ENCODE measurements at regions not wholly inside any gene's neighbourhood (a gene's known extent, or its start where the extent isn't known, plus 50 kb on each side); places are given as distances from the start of the nearest gene placed in this dataset.

GRCh38 chr1:37261129-37261528 lies 213.3 kb upstream of the ZC3H12A start:
- TF ChIP-seq, protein P1, sequence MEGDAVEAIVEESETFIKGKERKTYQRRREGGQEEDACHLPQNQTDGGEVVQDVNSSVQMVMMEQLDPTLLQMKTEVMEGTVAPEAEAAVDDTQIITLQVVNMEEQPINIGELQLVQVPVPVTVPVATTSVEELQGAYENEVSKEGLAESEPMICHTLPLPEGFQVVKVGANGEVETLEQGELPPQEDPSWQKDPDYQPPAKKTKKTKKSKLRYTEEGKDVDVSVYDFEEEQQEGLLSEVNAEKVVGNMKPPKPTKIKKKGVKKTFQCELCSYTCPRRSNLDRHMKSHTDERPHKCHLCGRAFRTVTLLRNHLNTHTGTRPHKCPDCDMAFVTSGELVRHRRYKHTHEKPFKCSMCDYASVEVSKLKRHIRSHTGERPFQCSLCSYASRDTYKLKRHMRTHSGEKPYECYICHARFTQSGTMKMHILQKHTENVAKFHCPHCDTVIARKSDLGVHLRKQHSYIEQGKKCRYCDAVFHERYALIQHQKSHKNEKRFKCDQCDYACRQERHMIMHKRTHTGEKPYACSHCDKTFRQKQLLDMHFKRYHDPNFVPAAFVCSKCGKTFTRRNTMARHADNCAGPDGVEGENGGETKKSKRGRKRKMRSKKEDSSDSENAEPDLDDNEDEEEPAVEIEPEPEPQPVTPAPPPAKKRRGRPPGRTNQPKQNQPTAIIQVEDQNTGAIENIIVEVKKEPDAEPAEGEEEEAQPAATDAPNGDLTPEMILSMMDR (IDR thresholded peaks at IDR 0.05; ENCODE audit: extremely low read depth, missing control alignments) = no peak
- no peak for DNase-seq (ENCODE audit: low spot score)

GRCh38 chr1:37262439-37263170 lies 211.8 kb upstream of the ZC3H12A start:
- TF ChIP-seq, protein P1 (IDR thresholded peaks at IDR 0.05; ENCODE audit: extremely low read depth, missing control alignments) = no peak
- DNase-seq (ENCODE audit: low spot score) = no peak

GRCh38 chr1:37265156-37265555 lies 209.2 kb upstream of the ZC3H12A start:
- TF ChIP-seq, protein P1 (IDR thresholded peaks at IDR 0.05; ENCODE audit: extremely low read depth, missing control alignments) = no peak
- DNase-seq (ENCODE audit: low spot score) = no peak

DNA sequence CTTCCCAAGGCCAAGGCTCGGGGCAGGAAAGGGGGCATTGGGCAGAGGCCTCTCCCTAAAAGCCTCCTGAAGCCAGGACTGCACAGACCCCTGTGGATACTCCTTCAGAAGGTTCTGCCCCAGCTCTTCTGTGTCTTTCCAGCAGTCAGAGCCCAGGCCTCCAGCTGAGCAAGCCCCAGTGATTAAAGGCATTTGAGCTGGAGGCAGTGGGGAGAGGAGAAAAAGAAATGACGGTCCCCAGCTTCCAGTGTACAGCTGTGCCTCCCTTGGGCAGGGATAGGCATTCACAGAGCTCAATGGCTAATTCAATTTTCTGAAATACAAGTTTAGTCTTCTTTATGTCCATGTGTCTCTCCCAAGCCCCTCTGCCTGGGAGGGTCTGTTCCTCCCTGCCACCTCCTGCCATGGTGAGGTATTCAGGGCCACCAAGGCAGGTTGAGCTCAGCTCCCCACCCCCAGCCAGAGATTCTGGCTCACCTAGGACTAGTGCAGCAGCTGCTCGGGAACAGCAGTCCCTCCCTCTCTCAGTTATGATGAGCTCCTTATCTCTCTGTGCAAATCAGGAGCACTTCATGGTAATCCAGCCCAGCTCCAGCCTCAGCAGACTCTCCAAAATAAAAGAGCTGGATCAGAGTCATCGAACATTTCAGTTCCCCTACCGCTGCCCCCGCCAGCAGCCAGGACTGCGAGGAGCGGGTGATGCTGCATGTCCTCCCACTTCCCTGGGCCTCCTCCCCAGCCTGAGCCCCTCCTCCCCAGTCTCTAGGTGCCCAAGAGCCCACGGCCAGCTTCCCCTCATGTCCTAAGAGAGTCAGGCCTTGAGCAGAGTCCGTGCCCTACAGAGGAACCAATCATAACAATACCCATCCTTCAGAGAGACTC lies 208.4 kb upstream of the ZC3H12A start:
- DNase-seq (ENCODE audit: low spot score) = no peak
- TF ChIP-seq, protein P1 (IDR thresholded peaks at IDR 0.05; ENCODE audit: extremely low read depth, missing control alignments) = no peak

- no peak for DNase-seq (ENCODE audit: low spot score)
- TF ChIP-seq, protein P1 (IDR thresholded peaks at IDR 0.05; ENCODE audit: extremely low read depth, missing control alignments) = no peak
Measured at GRCh38 chr1:37267111-37267835, 207.1 kb upstream of the ZC3H12A start.

DNA sequence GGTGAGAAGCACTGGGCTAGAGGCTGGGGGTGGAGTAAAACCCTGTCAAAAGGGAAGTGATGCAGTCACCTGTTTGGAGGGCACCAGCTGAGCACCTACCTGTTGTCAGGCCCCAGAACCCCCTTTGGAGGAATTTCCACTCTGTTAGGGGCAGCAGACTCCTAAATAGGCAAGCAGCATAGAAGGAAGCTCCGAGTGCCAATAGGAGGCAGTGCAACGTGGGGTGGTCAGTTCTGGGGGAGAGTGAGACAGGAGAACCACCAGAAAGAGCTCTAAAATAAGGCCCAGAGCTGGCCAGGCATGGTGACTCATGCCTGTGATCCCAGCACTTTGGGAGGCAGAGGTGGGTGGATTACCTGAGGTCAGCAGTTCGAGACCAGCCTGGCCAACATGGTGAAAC lies 203.7 kb upstream of the ZC3H12A start:
- no peak for DNase-seq (ENCODE audit: low spot score)
- TF ChIP-seq, protein P1 (IDR thresholded peaks at IDR 0.05; ENCODE audit: extremely low read depth, missing control alignments) = no peak
